GM23248 (cell line): ENCODE measurements at regions not wholly inside any gene's neighbourhood (a gene's known extent, or its start where the extent isn't known, plus 50 kb on each side); places are given as distances from the start of the nearest gene placed in this dataset.

Experiments
- EZH2 ChIP-seq: fragments of 200-600 bp; sonication (generic); IDR thresholded peaks from 2 replicates; pipeline ENCODE4 v1.6.1; 2018; ENCODE audit warnings: antibody characterized with exemption, mild to moderate bottlenecking; ENCODE audit not compliant: insufficient read depth, poor library complexity, severe bottlenecking
- EZH2phosphoT487 ChIP-seq: fragments of 200-600 bp; sonication (generic); IDR thresholded peaks from 2 replicates; pipeline ENCODE4 v1.6.1; 2018; ENCODE audit warnings: antibody characterized with exemption, moderate library complexity, mild to moderate bottlenecking, low read depth; ENCODE audit not compliant: insufficient read depth

DNA sequence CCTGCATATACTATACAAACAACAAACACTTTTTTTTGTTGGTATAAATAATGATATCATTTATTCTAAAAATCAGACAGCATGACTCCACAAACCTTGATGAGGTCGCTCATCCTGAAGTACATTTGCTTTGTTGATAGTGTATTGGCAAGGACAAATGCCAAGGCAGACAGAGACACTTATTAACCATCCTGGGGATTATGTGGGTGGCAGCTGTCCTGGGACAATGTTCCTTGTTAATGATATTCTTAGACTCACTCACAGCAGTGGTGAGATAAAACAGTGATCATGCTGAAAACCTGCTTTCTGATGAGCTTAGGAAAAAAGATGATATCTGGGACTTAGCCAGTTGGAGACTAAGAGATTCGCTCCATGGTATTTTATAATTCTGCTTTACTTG lies 85.4 kb upstream of the OGFRL1 start:
- TF ChIP-seq EZH2phosphoT487 (no peak), EZH2 (no peak)
